ENCODE measurements at regions not wholly inside any gene's neighbourhood (a gene's known extent, or its start where the extent isn't known, plus 50 kb on each side); places are given as distances from the start of the nearest gene placed in this dataset.

GRCh38 chr5:143614831-143615230, 197.1 kb upstream of the HMHB1 start:
- no peak overlapping the region for H2BK12ac ChIP-seq (ENCODE audit: low read depth, low read length)
- H3K9me3 ChIP-seq (ENCODE audit: insufficient read depth in 2 of 2, low read depth in 1 of 2, low read length in 1 of 2) = no peaks in the 10 kb centered on the region
- no peak overlapping the region for H3K4me3 ChIP-seq (ENCODE audit: extremely low read depth in 1 of 4, insufficient read depth in 2 of 4, low read depth in 3 of 4, low read length in 4 of 4)
- no peaks in the 10 kb centered on the region for H3K27me3 ChIP-seq (replicated peaks in 1 of 4; ENCODE audit: control insufficient read depth in 3 of 4, extremely low read depth in 1 of 4, insufficient read depth in 3 of 4, low read length in 3 of 4)
- H2BK15ac ChIP-seq (ENCODE audit: low read length) = no peak overlapping the region
- H3K23ac ChIP-seq (ENCODE audit: insufficient read length) = no peak overlapping the region
- H3K4me1 ChIP-seq (replicated peaks in 1 of 4; ENCODE audit: control insufficient read depth in 3 of 4, insufficient read depth in 4 of 4, low read length in 3 of 4) = no peaks in the 10 kb centered on the region
- ChIA-PET CTCF (ENCODE audit: partially characterized antibody) (interaction anchor here (1.0 to 1.2 kb wide), 3 partner anchors 9 to 36 kb away, joined by 3 read pairs; no protein-coding TSS in a partner anchor), POLR2A (ENCODE audit: partially characterized antibody) (no interaction called here)
- H3K9ac ChIP-seq (replicated peaks in 1 of 4; ENCODE audit: extremely low read depth in 1 of 4, low read depth in 3 of 4, low read length in 3 of 4) = no peak overlapping the region
- no peak overlapping the region for H3K27ac ChIP-seq (ENCODE audit: low read depth, low read length)
- H3K23me2 ChIP-seq (ENCODE audit: low read depth, low read length) = no peaks in the 10 kb centered on the region
- H3K14ac ChIP-seq (ENCODE audit: insufficient read length) = no peak overlapping the region
- H4K91ac ChIP-seq (replicated peaks; ENCODE audit: insufficient read length, low read length) = no peak overlapping the region
- no peaks in the 10 kb centered on the region for H3K79me2 ChIP-seq (ENCODE audit: control insufficient read depth in 1 of 2, insufficient read depth in 2 of 2, low read length in 2 of 2)
- H3K36me3 ChIP-seq (ENCODE audit: control insufficient read depth in 2 of 4, insufficient read depth in 4 of 4, low read length in 3 of 4) = no peaks in the 10 kb centered on the region
- H2AK5ac ChIP-seq (ENCODE audit: low read depth, low read length) = no peak overlapping the region
- no peak for DNase-seq (ENCODE audit: low read depth in 1 of 2, low spot score in 2 of 2)
- H3K79me1 ChIP-seq (ENCODE audit: low read depth, low read length) = no peaks in the 10 kb centered on the region
- no peak overlapping the region for H3K4me2 ChIP-seq (ENCODE audit: insufficient read depth in 1 of 2, low read depth in 2 of 2, low read length in 2 of 2)
- no peak overlapping the region for H3K56ac ChIP-seq (replicated peaks; ENCODE audit: insufficient read length, low read depth, low read length)
- no peak overlapping the region for H2BK5ac ChIP-seq (ENCODE audit: low read depth, low read length)
- no peak overlapping the region for H4K5ac ChIP-seq (ENCODE audit: insufficient read length, low read depth, low read length)
- no peak overlapping the region for H2AFZ ChIP-seq (ENCODE audit: low read length)
- H3K18ac ChIP-seq (ENCODE audit: extremely low read depth, low read length) = no peak overlapping the region
- TF ChIP-seq FOSL1 (IDR thresholded peaks at IDR 0.05; ENCODE audit: insufficient read depth, low read depth, low read length) (no peak), MAFK (IDR thresholded peaks at IDR 0.05; ENCODE audit: low read depth, low read length) (no peak), POLR2AphosphoS5 (IDR thresholded peaks at IDR 0.05; ENCODE audit: low read depth, low read length) (no peak), TAF7 (optimal IDR thresholded peaks at IDR 0.05; ENCODE audit: borderline replicate concordance, low read depth, low read length) (no peak), HDAC2 (IDR thresholded peaks at IDR 0.05; ENCODE audit: borderline replicate concordance in 1 of 2, low read depth in 2 of 2, low read length in 2 of 2) (no peak), KDM4A (IDR thresholded peaks at IDR 0.05; ENCODE audit: low read depth, low read length, severe bottlenecking) (no peak), RNF2 (IDR thresholded peaks at IDR 0.05; ENCODE audit: borderline replicate concordance, low read depth, low read length, missing control alignments, poor library complexity, severe bottlenecking) (no peak), BCL11A (IDR thresholded peaks at IDR 0.05; ENCODE audit: low read depth in 2 of 2, low read length in 2 of 2) (no peak)
- no peak overlapping the region for H2BK120ac ChIP-seq (replicated peaks; ENCODE audit: low read depth, low read length)
- no peak for FAIRE-seq
- no peak overlapping the region for H2BK20ac ChIP-seq (ENCODE audit: low read length)
- no peaks in the 10 kb centered on the region for H4K20me1 ChIP-seq (replicated peaks in 1 of 2; ENCODE audit: control insufficient read depth in 1 of 2, insufficient read depth in 2 of 2, low read length in 2 of 2)
- H4K8ac ChIP-seq (ENCODE audit: extremely low read depth, insufficient read depth, low read length) = no peak overlapping the region
- no peak overlapping the region for H3K4ac ChIP-seq (replicated peaks; ENCODE audit: insufficient read length, low read depth, low read length)
- 91% methylated on average over 4 of the region's 4 CpGs; no CpG with 5 or more reads in 1 of the 2 experiments for WGBS, 2 experiments (ENCODE audit: extremely low coverage in 1 of 2, insufficient coverage in 1 of 2, insufficient read length in 1 of 2, insufficient replicate concordance in 2 of 2, low coverage in 1 of 2, low lambda C conversion rate in 2 of 2, missing lambda C conversion rate in 1 of 2)
